Stimulated activated CD4-positive, alpha-beta T cell treated with anti-CD3 and anti-CD28 coated beads, Interleukin-1b, Interleukin-23, amount 100 ng/mL, for 48 hours (primary cell): ENCODE measurements at regions not wholly inside any gene's neighbourhood (a gene's known extent, or its start where the extent isn't known, plus 50 kb on each side); places are given as distances from the start of the nearest gene placed in this dataset.
"Not testable (repeated sequence)": the region's sequence is repeated elsewhere in the genome, so short reads cannot be mapped to it uniquely, and the experiment has no call there.

Experiments
- DNase-seq: peaks from one replicate; pipeline ENCODE4 v3.0.0-alpha.2; 2020

- no peak for DNase-seq
These were observed 327.5 kb upstream of the POGK start for GRCh38 chr1:166511761-166512160.

DNA sequence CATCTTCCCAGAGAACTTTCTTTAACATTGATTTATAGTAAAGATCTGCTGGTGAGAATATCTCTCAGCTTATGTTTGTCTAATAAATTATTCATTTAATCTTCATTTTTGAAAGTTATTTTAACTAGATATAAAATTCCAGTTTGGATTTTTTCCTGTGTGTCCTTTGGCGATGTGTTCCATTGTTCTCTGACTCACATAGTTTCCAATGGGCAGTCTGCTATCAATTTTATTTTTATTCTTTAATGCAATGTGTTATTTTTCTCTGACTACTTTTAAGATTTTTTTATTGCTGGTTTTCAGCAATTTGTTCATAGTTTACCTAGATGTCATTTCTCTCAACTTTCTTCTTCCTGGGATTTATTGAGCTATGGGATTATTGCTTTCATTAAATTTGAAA, 325.2 kb upstream of the POGK start:
- DNase-seq, result no peak

GRCh38 chr1:166527752-166528151, 311.5 kb upstream of the POGK start:
- no peak for DNase-seq

- no peak for DNase-seq
These were observed 300.6 kb upstream of the POGK start for GRCh38 chr1:166538646-166539045.

GRCh38 chr1:166544036-166544435, 295.2 kb upstream of the POGK start:
- no peak for DNase-seq

GRCh38 chr1:166544561-166544960, 294.7 kb upstream of the POGK start:
- DNase-seq, result no peak

GRCh38 chr1:166552706-166553105, 286.6 kb upstream of the POGK start:
- DNase-seq, result no peak

DNA sequence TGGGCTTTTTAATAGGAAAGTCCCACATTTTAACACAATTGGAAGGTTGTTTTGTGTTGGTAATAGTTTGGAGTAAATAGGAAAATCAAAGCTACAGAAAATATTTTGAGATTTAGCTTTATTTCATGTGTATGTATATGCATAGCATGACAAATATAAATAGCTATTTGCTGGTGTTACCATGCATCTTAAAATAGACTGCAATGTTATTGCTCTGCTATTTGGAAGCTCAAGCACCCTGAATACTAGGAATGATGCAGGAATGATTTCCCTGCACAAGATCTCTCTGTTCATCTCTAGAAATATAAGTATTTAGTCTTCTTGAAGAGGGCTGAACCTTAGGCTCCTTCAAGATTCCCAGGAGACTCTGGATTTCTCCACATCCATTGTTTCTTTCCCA, 268.3 kb upstream of the POGK start:
- DNase-seq, result no peak

- DNase-seq, result no peak
These were observed 266.1 kb upstream of the POGK start for GRCh38 chr1:166573199-166573598.

GRCh38 chr1:166579557-166580501, 259.4 kb upstream of the POGK start:
- DNase-seq, result no peak

DNA sequence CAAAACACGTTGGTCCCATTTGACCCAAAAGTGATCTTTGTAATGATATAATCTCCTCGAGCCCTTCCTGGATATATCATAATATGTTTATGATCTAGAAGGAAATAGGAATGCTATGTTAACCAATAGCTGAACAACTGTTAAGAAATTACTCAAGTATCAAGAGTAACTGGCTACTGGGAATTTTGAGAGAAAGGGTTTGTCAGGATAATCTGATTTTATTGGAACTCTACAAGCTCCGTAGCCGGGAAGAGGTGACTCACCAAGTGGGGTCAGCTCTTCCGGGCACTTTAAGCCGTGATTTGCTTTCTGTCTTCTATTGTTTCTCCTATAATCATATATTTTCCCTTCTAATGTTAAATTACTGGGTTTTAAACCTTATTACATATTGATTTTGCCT, 250.5 kb upstream of the POGK start:
- no peak for DNase-seq

GRCh38 chr1:166590161-166590560, 249.1 kb upstream of the POGK start:
- no peak for DNase-seq

DNA sequence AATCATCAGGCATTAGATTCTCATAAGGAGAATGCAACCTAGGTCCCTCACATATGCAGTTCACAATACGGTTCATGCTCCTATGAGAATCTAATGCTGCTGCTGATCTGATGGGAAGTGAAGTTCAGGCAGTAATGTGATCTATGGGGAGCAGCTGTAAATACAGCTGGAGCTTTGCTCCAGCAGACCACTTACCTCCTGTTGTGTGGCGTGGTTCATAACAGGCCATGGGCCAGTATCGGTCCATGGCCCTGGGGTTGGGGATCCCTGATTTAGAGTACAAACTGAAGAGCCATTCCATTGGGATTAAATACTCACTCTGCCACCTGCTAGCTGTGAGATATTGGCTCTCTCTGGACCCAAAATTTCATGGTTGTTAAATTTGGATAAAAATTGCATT, 244.6 kb upstream of the POGK start:
- no peak for DNase-seq

DNA sequence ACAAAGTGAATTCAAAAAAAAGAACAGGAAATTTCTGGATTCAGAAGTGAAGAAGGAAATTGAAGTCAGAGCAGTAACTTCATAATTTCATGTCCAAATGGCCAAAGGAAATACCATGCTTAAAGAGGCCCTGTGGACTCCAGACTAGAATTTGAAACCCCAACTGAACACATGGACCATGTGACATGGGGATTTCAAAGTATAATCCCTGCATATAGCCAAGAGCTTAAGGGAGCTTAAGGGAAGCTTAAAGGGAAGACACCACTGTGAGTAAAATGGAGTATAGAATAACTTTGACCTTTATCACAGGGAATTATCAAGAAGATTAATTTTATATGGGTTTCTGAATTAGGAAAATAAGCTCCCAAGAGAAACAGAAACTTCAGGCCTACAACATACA, 241.8 kb upstream of the POGK start:
- DNase-seq, result no peak

DNA sequence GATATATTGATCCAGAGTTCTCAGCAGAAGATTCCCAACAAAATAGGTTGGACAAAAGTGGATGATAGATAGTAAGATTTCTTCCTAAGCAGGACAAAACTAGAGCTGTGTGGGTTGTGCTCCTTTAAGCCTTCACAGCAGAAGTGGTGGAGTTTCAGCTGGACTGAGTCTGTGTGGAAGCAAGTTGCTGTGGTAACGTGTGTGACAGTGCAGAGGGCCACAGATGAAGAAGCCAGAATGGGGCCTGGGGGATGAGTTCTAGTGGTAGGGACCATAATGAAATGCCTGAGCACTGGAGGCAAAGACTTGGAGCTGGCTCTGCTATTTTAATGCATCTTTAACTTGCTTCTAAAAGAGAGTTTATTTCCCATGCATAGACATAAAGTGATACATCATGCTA, 238.7 kb upstream of the POGK start:
- DNase-seq, result no peak

DNA sequence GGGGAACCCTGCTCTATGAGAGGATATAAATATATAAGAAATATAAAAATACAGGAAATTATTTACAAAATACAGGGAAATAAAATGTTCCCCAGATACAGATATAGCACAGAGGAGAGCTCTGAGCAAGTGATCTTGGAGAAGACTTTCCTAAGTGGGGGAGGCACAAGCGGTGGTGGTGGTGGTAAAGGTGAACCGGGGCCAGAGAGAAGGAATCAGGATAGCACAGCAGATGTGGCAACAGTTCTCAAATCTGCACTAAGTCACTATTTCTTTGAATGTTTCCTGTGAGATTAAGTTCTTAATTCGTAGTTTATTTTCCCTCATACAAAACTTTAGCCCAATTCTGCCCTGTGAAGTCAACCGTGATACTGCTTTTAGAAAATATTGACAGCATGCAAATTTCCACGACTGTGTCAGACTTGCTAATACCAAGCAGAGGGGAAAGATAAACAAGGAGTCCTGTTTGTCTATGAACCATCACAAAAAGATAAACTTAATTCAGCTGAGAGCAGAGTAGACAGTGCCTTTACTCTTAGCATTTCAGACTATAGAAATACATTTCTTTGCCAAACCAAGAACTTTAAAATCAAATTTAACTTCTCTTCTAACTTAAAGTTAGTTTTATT, 237.5 kb upstream of the POGK start:
- no peak for DNase-seq

DNA sequence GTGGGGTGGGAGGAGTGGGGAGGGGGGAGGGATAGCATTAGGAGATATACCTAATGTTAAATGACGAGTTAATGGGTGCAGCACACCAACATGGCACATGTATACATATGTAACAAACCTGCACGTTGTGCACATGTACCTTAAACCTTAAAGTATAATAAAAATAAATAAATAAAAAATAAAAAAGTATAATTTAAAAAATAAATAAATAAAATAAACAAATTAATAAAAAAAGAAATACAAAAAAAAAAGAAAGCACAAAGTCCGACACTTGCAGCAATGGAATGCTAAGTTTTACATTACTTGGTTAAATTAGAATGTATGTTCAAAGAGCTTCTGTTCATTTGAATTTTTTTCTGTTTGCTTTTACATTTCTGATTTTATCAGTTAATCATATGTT, 236.5 kb upstream of the POGK start:
- DNase-seq, result not testable (repeated sequence)

DNA sequence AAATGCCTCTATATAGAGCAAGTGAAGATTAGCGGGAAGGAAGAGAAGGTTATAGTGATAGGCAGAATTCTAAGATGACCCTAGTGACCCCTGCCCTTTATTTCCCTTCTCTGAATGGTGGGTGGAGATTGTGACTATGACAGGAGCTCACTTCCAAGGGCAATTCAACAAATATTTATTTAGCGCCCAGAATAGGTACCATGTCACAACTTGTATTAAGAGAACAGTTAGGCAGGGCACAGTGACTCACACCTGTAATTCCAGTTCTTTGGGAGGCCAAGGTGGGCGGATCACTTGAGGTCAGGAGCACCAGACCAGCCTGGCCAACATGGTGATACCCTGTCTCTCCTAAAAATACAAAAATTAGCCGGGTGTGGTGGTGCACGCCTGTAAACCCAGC, 236.0 kb upstream of the POGK start:
- DNase-seq, result no peak

DNA sequence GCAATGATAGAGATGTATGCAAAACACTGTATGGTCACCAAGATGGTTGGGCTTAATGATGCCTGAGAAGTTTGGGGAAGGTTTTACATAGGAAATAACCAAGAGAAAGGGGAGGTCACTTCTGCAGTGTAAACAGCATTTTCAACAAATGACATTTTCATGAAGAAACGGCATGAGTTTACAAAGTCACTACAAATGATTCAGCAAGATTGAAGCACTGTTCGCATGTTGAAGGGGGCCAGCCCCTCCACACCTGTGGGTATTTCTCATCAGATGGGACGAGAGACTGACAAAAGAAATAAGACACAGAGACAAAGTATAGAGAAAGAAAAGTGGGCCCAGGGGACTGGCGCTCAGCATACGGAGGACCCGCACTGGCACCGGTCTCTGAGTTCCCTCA, 234.1 kb upstream of the POGK start:
- DNase-seq, result no peak

- DNase-seq, result no peak
These were observed 226.4 kb upstream of the POGK start for GRCh38 chr1:166612886-166613285.

- no peak for DNase-seq
These were observed 223.1 kb upstream of the POGK start for GRCh38 chr1:166616206-166616605.

DNA sequence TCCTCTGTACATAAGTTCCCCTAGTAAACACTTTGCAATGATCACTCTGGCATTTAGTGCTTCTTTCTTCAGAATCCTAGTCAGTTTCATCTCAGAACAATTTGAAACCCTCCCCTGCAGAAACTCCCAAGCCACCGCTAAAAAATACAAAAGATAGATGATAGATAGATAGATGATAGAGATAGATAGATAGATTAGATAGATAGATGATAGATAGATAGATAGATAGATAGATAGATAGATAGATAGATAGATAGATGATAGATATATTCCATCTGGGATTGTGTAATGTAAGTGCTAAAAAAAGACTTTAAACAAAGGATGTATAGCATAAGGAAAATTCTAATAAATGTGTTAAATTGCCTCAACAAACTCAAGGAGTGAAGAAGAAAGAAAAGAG, 212.6 kb upstream of the POGK start:
- no peak for DNase-seq

DNA sequence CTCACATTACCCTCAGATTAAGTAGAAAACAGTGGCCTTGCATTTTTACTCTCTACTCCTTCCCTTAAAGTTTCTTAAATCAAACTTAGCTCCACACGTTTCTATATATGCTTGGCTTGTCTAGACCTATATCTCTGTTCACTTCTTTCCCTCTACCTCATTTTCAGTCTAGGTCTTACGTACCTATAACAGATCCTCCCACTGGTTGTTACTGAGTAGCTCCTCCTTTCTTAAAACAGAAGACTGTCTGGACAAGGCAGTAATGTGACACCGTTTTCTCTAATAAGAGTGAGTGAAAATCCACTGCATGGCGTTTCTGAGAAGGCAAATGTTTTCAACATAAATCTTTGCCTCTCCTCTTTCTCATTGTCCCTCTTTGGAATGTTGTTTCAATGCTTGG, 211.7 kb upstream of the POGK start:
- DNase-seq, result no peak

DNA sequence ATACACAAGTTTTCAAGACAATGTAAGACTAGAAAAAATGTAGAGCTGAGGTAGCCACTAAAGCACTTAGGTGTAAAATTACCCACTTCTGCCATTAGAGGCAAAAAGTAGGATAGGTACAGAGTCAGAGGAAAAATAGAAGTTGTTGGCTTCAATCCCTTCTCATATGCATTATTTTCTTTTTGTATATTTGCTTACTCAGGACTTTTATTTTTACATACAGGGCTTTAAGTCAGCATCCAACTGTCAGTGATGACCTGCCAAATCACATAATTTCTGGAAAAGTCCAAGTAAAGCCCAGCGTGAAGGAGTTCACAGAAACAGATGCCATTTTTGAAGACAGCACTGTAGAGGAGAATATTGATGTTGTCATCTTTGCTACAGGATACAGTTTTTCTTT, 211.0 kb upstream of the POGK start:
- DNase-seq, result no peak

DNA sequence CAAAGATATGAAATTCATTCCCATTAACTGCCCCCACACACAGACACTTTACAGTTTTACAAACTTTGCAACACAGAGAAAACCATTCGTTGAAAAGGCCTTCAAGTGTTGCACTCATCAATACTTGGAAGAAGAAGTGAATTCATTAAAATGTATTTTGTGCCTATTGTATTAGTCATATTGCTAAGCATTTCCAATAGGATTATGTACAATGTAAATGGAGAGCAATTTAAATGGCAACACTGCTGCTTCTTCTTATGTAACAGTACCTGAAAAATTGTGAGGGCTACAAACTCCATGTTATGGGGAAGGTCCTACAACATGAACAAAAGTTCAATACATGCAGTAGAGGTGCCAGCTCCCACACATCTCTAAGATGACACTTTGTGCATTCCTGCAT, 209.3 kb upstream of the POGK start:
- no peak for DNase-seq
